GM19023 (cell line): ENCODE measurements at regions not wholly inside any gene's neighbourhood (a gene's known extent, or its start where the extent isn't known, plus 50 kb on each side); places are given as distances from the start of the nearest gene placed in this dataset.

ENCODE experiments used
- ATAC-seq: cut with Tn5 transposase; IDR thresholded peaks from one replicate; pipeline ENCODE4 v1.9.1; 2021; ENCODE audit warnings: mild to moderate bottlenecking, moderate library complexity; ENCODE audit not compliant: unreplicated experiment

DNA sequence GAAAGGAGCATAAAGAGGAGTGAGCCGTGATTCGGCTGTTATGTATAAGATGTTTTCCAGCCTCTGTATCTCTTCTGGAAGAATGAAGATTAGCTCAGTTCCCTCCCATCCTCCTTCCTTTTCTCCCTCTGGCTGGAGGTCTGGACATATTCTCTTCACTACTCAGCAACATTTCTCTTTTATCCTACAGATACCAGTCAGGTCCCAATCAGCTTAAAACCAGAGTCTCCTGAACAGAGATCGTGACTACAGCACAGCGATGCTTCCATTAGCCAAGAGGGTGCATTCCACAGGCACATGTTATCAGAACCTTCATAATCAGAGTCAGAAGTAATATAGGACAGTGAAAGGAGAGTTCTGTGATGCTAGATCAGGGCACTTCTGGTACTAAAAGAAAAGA is 133.9 kb upstream of the SOX4 start:
- no peak for ATAC-seq

DNA sequence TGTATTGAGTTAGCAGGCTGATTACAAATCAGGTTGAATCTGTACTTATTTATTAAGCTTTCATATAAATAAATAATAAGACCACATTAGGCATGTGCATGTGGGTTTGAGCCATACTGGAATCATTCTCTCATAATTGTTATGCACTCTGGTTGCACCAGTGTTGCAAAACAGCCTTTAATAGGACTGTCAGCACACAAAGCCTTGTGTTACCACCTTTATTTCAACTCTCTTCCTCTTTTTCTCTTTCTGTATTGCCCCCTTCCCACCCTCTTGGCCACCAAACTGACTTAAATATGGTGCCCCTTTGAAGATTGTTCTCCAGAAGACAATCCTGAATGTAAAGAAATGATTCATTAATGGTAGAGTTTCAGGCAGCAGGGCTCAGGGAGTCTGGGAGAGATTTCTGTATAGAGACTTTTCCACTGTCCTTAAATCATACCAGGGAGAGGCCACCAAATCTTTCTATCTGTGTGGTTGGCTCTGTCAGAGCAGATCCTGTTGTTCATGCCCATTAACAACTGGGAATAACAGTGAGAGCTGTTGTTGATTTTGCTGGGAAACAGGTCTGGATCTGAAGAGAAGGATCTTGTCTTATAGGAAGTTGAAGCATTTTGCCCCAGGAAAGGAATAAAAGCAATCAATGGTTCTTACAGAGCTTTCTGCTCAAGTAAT is 131.6 kb upstream of the SOX4 start:
- no peak for ATAC-seq

DNA sequence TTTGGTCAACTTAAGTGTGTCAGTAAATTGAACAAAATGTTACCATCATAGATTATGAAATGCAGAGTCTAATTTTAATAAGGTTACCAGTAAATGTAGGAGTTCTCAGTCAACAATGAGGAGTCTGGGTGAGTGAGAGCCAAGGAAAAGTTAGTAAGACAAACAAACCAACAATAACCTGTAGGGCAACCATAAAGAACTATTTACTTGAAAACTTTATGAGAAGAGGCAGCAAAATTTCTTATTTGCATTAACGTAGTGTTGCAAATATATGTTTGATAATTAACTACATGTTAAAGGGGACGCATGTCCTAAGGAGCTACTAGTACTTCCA is 131.1 kb upstream of the SOX4 start:
- ATAC-seq: no peak

DNA sequence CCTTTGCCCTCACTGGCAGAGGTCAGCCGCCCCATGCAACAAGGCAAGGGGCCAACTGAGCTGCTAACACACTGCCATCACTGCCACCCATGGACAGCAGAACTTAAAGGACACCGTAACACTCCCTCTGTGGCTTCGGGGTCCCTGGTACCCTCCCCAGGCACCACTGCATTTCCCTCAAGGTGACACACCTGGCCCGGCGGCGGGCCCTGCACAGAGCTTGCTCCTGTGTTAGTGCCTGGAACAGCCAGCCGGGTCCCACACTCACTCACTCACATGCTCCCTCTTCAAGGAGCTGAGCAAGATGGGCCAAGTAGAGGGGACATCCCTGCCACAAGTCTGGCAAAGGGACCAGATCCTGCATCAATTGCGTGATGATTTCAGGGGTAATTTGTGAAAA is 126.5 kb upstream of the SOX4 start:
- no peak for ATAC-seq

DNA sequence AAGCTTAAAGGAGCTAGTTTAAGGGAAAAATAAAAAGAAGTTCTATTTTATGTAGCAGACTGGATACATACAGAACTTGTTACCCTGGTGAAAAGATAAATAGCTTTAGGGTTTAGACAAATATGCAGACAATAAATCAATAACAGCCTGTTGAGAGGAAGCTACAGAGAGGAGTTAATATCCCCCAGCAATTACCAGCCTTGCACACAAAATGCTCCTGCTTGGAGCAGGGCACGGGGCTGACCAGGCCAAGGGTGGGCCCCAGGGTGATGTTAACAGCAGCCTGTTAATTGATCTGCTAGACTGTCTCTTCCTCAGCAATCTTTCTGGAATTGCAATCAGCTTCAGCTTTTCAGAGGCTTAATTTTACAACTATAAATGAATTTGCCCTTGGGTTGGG is 125.1 kb upstream of the SOX4 start:
- ATAC-seq: no peak

DNA sequence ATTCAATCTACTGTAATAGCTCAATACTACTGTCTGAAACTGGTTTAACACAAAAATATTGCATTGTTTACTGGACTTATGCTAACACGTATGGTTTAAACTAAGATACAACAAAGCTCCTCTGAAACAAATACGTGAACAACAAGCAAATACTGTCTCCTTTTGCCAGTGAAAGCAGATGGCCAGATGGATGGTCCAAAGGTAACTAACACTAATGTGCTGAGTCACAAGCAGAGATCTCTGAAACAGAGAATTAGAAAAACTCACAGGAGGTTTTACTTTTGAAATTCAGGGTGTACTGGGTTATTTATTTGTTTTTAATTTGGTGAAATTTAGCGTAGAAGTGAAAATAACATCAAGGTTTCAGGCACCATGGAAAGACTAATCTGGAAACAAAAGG is 124.3 kb upstream of the SOX4 start:
- ATAC-seq: no peak

DNA sequence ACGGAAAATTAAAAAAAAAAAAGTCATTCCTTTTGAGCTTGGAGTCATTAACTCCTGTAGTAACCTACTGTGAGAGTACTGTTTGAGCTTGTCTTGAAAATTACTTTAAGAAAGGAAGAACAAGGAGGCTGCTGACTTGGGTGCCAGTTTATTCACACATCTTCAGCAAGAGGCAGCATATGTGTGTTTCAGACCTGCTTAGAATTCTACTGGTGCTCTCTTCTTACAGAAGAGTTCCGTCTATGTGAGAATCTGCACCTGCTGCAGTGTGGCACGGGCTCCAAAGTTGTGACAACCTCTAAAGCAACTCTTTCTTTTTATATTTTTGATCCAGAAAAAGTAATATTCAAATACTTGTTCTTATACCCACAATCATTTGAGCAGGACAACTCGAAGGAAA is 117.4 kb upstream of the SOX4 start:
- no peak for ATAC-seq

DNA sequence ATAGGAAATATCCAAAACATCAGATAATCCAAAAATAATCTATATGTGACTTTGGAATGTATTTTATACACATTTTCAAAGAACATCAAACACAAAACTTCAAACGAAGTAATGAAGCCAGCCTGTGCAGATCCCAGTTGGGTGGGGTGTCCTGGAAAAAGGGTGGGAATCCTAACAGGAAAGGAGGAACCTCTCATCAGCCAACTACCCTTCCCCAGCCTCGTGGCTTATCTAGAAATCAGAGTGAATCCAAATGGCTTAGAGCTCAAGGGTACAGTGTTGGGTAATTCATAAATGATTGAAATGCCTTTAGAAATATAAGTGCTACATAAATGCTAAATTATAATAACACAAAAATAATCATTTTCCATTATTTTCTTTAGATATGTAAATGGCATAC is 115.1 kb upstream of the SOX4 start:
- no peak for ATAC-seq

DNA sequence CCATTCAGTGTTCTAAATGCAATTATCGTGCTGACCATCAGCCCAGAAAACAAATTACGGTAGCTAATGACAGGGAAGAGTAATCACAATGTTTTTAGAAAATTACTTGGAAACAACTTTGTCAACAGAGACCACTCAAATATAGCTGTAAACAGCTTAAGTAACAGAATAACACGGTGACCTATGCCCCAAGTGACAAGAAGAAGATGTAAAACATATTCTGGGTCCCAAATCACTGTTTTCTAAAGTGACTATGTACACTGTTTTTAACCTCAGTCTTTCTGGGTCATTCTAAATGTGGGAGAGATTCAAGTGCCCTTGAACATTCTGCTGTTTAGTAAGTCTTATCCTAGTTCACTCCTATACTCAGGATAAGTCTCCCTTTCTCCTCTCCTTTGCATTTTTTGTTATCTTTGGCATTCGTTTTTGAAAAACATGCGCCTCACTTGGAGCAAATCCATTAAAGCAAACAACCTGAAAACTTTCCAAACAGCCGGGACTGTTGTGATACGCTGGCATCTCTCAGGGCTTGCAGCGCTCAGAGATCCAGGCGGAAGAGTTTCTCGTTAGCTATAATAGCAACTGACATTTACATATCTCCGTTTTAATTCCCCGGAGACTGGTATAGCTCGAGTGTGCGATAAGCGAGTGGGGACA is 114.5 kb upstream of the SOX4 start:
- ATAC-seq: no peak

DNA sequence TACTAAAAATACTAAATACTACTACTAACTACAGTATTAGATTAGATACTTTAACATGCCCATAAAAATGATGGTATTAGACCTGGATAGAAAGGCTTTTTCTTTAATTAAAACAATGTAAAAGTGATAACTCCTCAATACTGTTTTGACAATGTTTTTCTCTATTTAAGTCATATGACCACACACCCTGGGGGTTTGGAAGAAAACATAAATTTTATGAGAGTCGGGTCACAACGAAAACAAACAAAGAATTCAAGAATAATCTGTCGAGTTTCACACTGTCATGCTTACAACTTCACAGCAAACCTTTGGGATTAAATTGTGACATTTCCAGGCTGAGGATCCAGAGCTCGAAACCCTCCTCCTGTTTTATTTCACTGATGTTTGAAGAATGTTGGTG is 107.4 kb upstream of the SOX4 start:
- ATAC-seq: no peak

DNA sequence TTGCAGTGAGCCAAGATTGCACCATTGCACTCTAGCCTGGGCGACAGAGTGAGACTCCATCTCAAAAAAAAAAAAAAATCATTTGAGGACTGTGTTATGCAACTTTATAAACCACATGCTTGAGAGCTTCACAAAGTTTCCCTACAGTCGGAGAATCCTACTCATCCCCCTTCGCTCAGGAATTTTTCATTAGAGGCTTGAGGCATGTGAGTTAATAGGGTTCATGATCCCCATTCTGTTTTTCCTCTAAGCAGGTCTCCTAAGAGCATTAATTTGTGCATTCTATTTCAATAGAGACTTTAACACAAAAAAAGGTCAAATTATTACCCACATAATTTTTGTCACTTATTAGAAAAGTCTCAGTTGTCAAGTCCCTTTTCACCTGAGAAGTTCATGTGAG is 103.7 kb upstream of the SOX4 start:
- no peak for ATAC-seq

DNA sequence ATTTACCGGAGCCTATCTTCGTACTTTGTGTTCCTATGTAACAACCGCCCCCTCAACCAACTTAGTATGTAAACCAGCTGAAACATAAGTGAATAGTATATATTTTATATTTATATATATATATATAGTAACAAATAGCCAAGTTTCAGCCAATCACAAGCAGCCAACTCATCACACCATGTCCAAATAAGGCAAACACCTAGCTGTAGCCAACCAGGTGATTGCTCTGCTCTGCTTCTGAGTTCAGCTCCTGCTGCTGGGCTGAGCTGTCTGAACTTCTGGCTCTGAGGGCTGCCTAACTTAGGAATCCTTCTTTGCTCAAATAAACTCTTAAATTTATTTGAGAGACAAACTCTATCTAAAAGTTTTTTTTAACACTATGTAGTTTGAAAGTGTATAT is 101.6 kb upstream of the SOX4 start:
- no peak for ATAC-seq

DNA sequence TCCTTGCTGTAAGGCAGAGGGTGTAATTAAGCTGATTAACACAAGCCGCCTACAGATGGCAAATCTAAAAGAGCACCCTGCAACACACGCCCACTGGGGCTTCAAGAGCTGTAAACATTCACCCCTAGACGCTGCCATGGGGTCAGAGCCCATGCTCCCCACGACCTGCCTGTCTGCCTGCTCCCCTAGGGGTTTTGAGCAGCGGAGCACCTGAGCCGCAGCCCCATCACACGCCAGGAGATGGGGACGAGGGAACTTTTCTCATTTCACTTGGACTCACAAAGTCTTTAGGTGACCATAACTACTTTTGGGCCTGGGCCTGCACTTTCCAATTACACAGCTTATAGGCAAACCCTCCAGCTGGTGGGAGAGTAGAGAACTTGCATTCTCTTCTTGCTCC is 99.0 kb upstream of the SOX4 start:
- ATAC-seq: no peak

DNA sequence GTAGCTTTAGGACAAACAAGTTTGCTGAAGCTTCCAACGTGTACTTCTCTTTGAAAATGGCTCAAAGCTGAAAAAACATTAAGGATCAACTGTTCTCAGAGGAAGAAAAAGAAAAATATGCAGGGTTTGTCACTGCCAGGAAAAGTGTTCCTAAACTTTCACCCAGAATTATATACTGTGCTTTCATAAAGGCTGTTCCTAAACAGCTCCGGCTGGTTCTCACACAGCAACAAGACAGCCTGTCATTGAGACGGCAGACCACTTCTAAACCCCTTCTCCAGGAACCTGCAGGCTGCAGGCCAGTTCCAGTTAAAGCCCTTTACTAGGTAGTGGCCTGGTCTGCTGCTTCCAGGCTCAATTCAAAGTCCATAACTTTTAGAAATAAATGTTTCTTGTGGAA is 97.4 kb upstream of the SOX4 start:
- no peak for ATAC-seq

DNA sequence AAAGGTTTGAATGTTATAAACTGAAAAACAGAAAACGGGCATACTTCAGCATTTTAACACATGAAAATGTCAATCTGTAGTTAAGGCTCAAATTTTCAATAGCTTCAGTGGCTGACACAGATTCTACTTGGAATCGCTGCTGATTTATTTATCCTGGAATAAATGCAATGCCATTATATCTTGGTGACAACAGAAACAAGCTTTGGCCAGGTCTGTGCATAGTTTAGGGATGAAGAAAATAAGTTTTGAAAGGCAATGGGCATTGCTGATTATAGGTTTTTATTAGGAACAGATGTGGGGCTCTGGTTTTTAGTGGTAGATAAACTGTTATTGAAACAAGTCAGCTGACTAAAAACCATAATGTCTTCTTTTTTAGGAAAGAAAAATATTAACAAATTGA is 96.8 kb upstream of the SOX4 start:
- no peak for ATAC-seq

DNA sequence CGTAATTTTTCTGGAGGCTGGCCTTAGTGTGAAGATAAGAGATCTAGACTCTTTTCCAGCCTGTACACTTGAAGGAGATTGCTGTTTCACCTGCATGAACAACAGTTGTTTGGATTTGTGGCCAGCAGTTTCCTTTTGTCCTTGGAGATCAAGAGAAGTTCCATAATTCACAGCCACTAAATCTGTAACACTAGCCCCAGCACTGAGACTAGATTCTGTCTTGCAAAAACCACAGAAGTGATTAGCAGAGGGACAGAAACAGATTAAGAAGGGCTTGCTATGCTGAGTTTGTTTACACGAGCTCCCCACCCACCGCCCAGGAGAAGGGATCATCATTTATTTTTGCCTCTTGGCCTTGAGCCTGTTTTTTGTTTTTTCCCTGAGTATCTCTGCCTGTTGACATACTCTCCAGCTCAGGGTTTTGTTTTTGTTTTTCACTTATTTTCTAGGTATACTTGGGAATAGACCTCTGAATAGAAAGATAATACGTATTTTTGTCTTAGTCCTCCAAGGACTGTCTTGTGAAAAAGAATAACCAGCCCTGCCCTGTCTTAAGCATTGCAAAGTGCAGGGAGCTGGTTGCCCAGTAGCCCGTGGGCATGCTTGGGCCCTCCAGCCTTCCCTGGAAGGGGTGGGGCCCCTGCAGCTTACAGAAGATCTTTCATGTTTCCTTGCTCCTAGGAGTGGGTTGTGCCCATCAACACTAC is 93.1 kb upstream of the SOX4 start:
- no peak for ATAC-seq

DNA sequence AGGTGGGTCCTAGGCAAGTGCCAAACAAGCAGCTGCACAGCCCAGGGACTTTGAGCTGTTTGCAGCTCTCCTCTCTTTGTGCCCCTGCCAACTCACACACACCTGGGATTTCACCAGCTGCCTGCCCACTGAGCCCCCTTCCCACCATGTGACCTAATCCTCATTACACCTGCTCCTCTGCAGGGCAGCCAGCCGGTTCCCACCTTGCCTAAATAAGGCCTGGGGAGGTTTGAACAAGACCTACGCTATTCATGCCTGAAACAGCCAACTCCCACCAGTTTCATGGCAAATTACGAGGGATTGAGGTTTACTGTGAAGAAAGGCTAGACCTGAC is 92.6 kb upstream of the SOX4 start:
- no peak for ATAC-seq

DNA sequence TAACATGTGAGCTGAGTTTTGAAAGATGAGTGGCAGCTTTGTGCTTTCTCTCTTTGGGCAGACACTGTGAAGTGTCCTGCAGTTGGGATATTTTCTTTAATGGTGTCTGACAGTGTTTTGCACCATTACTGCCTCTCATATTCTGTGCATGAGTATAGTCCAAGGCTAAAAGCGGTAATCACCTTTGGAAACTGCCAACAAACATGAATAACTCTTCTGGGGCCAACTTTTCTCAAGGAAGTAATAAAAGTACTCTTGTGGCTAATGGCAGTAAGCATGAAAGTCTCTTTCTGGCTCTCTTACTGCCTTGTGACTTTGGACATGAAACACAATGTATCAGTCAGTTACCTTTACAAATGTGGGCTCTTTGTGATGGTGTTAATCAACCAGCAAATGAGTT is 91.7 kb upstream of the SOX4 start:
- no peak for ATAC-seq

DNA sequence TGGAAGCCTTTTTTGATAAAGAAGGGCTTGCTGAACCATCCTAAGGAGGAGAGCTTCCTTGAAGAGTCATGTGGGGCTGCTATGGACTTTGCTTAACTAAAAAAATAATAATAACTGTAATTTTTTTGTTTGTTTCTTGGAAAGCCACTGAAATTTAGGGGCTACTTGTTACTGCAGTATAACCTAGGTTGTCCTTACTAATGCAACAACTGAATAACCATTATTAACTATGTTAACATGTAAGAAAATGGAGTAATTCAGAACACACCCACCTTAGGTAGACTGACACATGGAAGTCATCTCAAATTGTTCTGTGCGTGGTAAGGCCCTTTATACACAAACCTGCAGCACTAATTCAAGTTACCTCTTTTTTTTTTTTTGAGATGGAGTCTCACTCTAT is 90.9 kb upstream of the SOX4 start:
- no peak for ATAC-seq

DNA sequence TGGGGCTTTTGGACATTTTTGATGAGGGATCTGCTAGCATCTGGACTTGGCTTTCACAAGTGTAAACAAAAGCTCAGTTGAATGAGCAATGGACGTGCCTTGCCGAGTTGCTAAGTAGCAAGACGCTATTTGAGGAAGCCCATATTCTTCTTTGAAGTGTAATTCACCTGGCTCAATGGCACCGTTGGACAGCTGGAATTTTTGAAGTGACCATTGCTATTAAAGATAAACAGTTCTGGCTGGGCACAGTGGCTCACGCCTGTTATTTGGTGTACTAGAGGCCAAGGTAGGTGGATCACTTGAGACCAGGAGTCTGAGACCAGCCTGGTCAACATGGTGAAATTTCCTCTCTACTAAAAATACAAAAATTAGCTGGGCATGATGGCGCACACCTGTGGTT is 88.8 kb upstream of the SOX4 start:
- no peak for ATAC-seq

DNA sequence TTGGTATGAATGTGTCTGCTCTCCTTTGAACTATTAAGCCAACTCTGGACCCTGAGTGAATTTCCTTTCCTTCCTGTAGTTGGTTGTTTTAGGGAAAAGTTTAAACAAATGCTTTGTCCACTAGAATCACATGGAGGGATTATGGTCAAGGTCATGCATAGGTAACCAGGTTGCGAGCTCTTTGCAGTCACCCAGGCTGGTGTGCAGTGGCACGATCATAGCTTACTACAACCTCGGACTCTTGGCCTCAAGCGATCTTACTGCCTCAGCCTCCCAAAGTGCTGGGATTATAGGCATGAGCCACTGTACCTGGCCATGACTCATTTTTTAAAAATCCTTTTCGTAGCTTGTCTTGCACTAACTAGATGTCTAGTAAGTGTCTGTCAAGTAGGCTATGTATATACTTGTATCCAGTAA is 88.0 kb upstream of the SOX4 start:
- ATAC-seq: no peak

DNA sequence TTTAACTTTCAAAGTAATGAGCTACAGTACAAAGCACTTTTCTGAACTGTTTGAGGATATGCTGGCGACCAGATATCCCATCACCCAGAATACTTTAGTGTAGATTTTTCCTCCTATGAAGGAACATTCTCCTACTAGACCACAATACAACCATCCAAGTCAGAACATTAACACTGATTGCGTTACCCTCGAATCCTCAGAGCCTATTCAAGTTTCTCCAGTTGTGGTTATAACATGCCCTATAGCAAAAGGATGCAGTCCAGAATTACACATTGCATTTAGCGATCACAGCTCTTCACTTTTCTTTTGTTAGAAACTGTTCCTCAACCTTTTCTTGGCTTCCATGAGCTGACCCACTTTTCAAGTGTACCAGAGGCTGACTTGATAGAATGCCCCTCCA is 87.4 kb upstream of the SOX4 start:
- no peak for ATAC-seq

DNA sequence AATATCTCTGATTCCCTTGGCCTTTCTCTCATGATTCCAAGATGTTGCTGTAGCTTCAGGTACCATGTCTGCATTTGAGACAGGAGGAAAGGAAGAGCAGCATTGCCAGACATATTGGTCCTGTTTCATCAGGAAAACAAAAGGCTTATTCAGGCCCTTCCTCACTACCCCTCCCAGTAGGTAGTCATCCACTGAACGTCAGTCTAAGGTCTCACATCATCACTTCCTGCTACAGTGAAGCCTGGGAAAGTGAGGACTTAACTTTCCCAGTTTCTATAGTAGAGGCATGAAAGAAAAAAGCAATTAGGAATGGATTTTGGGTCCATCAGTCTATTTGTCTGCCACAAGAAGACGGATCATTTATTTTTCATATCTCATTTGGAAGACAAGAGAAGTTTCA is 85.7 kb upstream of the SOX4 start:
- no peak for ATAC-seq
